Neural progenitor cell (in vitro differentiated cells): ENCODE measurements at regions not wholly inside any gene's neighbourhood (a gene's known extent, or its start where the extent isn't known, plus 50 kb on each side); places are given as distances from the start of the nearest gene placed in this dataset.

ENCODE experiments used
- EZH2phosphoT487 ChIP-seq: fragments of 200-600 bp; sonication (generic); IDR thresholded peaks from 2 replicates; pipeline ENCODE4 v1.6.1; 2017; ENCODE audit warnings: antibody characterized with exemption
- TF ChIP-seq, protein P1 (sequence below): fragments of 200-600 bp; sonication (generic); IDR thresholded peaks from 2 replicates; pipeline ENCODE4 v1.5.1; 2017; ENCODE audit warnings: antibody characterized with exemption, mild to moderate bottlenecking

GRCh38 chr15:46670258-46670657 lies 1035.4 kb downstream of the SQOR start:
- TF ChIP-seq, protein P1, sequence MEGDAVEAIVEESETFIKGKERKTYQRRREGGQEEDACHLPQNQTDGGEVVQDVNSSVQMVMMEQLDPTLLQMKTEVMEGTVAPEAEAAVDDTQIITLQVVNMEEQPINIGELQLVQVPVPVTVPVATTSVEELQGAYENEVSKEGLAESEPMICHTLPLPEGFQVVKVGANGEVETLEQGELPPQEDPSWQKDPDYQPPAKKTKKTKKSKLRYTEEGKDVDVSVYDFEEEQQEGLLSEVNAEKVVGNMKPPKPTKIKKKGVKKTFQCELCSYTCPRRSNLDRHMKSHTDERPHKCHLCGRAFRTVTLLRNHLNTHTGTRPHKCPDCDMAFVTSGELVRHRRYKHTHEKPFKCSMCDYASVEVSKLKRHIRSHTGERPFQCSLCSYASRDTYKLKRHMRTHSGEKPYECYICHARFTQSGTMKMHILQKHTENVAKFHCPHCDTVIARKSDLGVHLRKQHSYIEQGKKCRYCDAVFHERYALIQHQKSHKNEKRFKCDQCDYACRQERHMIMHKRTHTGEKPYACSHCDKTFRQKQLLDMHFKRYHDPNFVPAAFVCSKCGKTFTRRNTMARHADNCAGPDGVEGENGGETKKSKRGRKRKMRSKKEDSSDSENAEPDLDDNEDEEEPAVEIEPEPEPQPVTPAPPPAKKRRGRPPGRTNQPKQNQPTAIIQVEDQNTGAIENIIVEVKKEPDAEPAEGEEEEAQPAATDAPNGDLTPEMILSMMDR = no peak
- TF ChIP-seq EZH2phosphoT487 = no peak
